Peyer's patch (tissue), 4 donors: ENCODE measurements at regions not wholly inside any gene's neighbourhood (a gene's known extent, or its start where the extent isn't known, plus 50 kb on each side); places are given as distances from the start of the nearest gene placed in this dataset.

Source experiments
- DNase-seq, 3 donors: peaks; one replicate each; pipeline ENCODE4 v3.0.0-alpha.2; 2017 to 2019
- H3K27ac ChIP-seq, 4 donors: fragments of 200-600 bp; sonication (generic); one replicate each; pipeline ENCODE4 v1.5.1; 2016 to 2019
- H3K27me3 ChIP-seq, 2 donors: fragments of 200-600 bp; sonication (generic); one replicate each; pipeline ENCODE4 v1.5.1; 2019
- H3K36me3 ChIP-seq, 3 donors: fragments of 200-600 bp; sonication (generic); one replicate each; pipeline ENCODE4 v1.5.1; 2016 to 2019
- H3K4me1 ChIP-seq, 4 donors: fragments of 200-600 bp; sonication (generic); one replicate each; pipeline ENCODE4 v1.5.1; 2016 to 2019
- H3K4me3 ChIP-seq, 4 donors: fragments of 200-600 bp; sonication (generic); 1 replicate in 3 of 4; 2 replicates in 1 of 4; pipeline ENCODE4 v1.5.1; 2016 to 2019; ENCODE audit warnings: mild to moderate bottlenecking in 1 of 4
- H3K9me3 ChIP-seq, 4 donors: fragments of 200-600 bp; sonication (generic); one replicate each; pipeline ENCODE4 v1.5.1; 2016 to 2019; ENCODE audit warnings: mild to moderate bottlenecking in 1 of 4
- POLR2A ChIP-seq, 2 donors: fragments of 450-650 bp; IDR thresholded peaks; one replicate each; pipeline ENCODE4 v1.5.1; 2017; ENCODE audit warnings: antibody characterized with exemption in 2 of 2, mild to moderate bottlenecking in 2 of 2, moderate library complexity in 2 of 2
- TF ChIP-seq, protein P1 (sequence below), 6 experiments: fragments of 450-650 bp in 4 of 6; fragments of 200-600 bp in 2 of 6; sonication (generic) in 1 of 6; IDR thresholded peaks; one replicate each; pipeline ENCODE4 v1.5.1; 2017 to 2019; ENCODE audit warnings: antibody characterized with exemption in 6 of 6, mild to moderate bottlenecking in 3 of 6, moderate library complexity in 1 of 6

DNA sequence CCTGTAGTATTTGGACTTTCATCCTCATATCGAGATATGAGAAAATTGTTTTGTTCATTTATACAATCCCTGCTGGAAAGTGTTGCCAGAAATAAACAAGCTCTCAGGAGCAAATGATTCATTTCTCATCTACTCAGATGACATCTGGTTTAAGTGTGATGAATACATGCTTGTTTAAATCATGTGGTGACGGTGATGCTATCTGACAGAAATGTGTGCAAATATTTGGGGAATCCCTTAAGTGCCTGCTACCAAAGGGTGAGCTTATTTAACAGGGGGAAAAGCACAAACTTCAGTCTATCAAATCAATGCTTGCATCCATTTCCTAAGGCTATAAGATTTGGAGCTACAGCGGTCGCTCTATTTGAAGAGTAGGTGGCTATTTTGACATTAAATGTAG is 368.3 kb upstream of the SASH1 start:
- Histone ChIP-seq H3K9me3 (no peaks in the 10 kb centered on the region), H3K4me1 (no peaks in the 10 kb centered on the region), H3K4me3 (no peak overlapping the region), H3K36me3 (no peaks in the 10 kb centered on the region), H3K27me3 (no peaks in the 10 kb centered on the region), H3K27ac (no peak overlapping the region)
- TF ChIP-seq, protein P1, sequence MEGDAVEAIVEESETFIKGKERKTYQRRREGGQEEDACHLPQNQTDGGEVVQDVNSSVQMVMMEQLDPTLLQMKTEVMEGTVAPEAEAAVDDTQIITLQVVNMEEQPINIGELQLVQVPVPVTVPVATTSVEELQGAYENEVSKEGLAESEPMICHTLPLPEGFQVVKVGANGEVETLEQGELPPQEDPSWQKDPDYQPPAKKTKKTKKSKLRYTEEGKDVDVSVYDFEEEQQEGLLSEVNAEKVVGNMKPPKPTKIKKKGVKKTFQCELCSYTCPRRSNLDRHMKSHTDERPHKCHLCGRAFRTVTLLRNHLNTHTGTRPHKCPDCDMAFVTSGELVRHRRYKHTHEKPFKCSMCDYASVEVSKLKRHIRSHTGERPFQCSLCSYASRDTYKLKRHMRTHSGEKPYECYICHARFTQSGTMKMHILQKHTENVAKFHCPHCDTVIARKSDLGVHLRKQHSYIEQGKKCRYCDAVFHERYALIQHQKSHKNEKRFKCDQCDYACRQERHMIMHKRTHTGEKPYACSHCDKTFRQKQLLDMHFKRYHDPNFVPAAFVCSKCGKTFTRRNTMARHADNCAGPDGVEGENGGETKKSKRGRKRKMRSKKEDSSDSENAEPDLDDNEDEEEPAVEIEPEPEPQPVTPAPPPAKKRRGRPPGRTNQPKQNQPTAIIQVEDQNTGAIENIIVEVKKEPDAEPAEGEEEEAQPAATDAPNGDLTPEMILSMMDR (IDR thresholded peaks at IDR 0.05): no peak
- TF ChIP-seq POLR2A (IDR thresholded peaks at IDR 0.05): no peak
- no peak for DNase-seq

DNA sequence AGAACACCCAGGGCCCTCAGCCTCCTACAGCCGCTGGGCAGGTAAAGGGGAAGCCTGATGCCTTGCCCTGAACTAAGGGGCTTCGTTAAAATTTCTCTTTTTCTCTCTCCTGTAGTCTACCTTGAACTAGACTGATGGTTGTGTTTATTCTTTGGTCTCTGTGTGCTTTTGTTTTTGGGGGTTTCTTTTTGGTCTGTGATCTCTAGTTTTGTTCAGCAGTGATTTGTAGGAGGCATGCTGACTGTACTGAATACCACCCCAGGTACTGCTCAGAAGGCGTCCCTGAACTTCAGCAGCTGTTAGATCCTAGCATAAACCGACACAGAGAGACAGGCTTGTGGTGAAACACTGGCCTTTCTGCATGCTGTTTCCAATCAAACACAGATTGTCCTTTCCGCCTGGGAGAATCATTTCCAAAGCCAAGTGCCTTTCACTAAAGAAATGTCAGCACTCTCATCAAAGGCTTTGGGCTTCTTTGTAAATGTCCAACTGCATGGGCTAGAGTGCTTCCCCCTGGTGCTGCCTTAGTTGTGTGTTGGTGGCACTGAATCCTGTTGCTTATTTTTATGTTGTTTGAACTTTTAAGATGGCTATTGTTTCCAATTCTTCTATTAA is 364.7 kb upstream of the SASH1 start:
- DNase-seq: no peak
- TF ChIP-seq, protein P1 (IDR thresholded peaks at IDR 0.05): no peak
- TF ChIP-seq POLR2A (IDR thresholded peaks at IDR 0.05): no peak
- H3K27me3 ChIP-seq: no peaks in the 10 kb centered on the region

DNA sequence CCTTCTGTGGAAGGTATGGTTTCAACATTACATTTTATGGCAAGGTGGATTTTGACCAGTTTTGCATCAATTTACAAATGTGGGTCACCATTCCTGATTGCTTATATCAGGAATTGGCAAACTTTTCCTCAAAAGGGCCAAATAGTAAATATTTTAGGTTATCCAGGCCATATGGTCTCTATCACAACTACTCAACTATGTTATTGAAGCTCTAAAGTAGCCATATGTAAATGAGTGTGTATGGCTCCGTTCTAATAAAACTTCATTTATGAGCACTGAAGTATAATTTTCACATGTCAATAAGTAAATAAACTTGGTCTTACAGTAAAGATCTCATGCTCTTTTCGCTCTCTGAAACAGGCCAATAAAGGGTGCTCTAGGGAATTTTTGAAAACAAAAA is 362.7 kb upstream of the SASH1 start:
- H3K4me3 ChIP-seq: no peak overlapping the region
- no peak for TF ChIP-seq POLR2A (IDR thresholded peaks at IDR 0.05)
- TF ChIP-seq, protein P1 (IDR thresholded peaks at IDR 0.05): no peak

More for the DNA sequence above, 364.7 kb upstream of the SASH1 start:
- Histone ChIP-seq H3K9me3 (no peaks in the 10 kb centered on the region), H3K4me1 (no peaks in the 10 kb centered on the region), H3K36me3 (no peaks in the 10 kb centered on the region), H3K27ac (no peak overlapping the region), H3K4me3 (no peak overlapping the region)

DNA sequence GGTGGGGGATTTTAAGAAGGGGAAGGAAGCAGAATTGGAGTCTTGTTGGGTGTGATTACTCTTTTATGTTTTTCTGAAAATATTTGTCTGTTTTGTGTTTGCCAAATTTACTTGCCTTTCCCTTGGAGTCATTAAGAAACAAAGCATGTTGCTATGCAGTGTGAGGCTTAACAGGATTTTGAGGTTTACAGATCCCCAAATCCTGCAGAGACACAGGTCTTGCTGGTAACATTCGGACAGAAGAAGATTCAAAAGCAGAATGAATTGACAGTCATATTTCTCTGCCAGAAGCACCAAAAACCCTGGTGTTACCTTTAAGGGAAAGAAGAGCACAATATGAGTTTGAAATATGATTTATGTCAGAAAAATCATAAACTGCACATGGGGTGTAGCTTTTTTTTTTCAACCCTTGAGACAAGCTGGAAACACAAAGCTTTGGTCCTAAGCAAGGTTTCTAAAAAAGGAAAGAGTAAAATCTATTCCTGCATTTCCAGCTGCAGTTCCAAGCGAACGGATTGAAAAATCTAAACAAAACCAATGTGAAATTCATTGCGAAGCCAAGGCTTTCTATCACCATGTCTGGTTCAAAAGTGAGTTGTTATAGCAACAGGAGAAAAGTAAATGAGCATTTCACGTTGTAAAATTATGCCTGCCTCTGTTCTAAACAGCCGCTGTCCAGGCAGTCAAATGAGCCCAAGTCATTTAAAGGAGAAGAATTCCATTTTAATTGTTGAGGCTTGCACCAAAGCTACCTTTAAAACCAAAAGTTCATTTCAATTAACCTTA is 358.9 kb upstream of the SASH1 start:
- Histone ChIP-seq H3K4me1 (no peaks in the 10 kb centered on the region), H3K27ac (no peak overlapping the region), H3K36me3 (no peaks in the 10 kb centered on the region), H3K4me3 (no peak overlapping the region), H3K9me3 (no peaks in the 10 kb centered on the region), H3K27me3 (no peaks in the 10 kb centered on the region)
- DNase-seq: no peak
- TF ChIP-seq POLR2A (IDR thresholded peaks at IDR 0.05): no peak
- TF ChIP-seq, protein P1 (IDR thresholded peaks at IDR 0.05): no peak

More for the DNA sequence above, 362.7 kb upstream of the SASH1 start:
- Histone ChIP-seq H3K27ac (no peak overlapping the region), H3K27me3 (no peaks in the 10 kb centered on the region), H3K9me3 (no peaks in the 10 kb centered on the region), H3K4me1 (no peaks in the 10 kb centered on the region), H3K36me3 (no peaks in the 10 kb centered on the region)
- DNase-seq: no peak

DNA sequence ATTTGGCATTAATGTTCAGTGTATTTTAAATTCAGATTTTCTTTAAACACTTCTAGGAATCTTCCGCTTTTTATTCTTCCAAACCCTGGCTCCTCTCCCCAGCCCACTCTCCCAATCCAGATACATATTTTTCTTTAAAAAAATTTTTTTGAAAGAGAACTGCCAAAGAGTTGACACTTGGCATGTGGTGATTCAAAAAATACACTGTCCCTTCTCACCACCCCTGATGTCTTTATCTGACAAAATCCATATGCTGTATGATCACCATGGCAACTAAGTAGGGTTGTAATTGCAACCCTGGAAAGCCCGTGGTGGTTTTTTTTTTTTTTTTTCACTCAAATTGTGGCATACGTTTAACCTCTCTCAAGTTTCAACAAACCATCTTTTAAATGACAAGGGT is 355.8 kb upstream of the SASH1 start:
- H3K27me3 ChIP-seq: no peaks in the 10 kb centered on the region
- TF ChIP-seq, protein P1 (IDR thresholded peaks at IDR 0.05): no peak
- TF ChIP-seq POLR2A (IDR thresholded peaks at IDR 0.05): no peak
- no peak for DNase-seq
- H3K4me3 ChIP-seq: no peak overlapping the region
- no peak overlapping the region for H3K27ac ChIP-seq
- H3K36me3 ChIP-seq: no peaks in the 10 kb centered on the region
- no peaks in the 10 kb centered on the region for H3K9me3 ChIP-seq
- no peaks in the 10 kb centered on the region for H3K4me1 ChIP-seq
